ENCODE measurements at regions not wholly inside any gene's neighbourhood (a gene's known extent, or its start where the extent isn't known, plus 50 kb on each side); places are given as distances from the start of the nearest gene placed in this dataset.

DNA sequence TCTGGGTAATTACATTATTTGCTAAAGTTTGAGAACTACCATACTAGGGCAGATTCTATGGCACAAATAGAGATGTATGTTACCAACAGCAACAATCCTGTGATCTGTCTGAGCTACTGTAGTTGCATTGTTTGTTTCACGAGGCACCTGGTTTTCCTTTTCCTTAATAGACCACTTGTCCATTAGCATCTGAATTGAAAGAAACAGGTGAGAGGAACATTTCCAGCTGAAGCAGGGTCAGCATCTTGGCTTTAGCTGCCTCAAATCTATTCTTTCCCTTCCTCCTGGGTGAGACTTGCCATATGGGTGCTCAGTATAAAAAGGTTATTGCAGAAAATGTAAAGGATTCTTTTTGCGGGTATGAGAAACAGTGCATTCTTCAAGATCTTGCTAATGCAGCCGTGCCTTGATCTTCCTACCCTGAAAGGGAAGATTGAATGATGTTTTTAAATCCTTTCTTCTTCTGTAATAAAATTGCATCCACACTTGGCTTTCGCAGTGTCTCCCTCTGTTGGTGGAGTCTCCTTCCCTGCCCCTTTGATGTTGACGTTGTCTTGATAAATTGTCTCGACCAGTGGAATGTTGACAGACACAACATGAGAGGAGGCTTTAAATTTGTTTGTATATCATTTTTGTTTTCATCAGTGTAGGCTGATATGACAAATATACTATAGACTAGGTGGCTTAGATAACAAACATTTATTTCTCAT lies 118.0 kb upstream of the BRINP1 start:
- POLR2A ChIA-PET = no interaction called here

GRCh38 chr9:119483153-119483552 lies 113.9 kb upstream of the BRINP1 start:
- H3K27ac ChIP-seq (ENCODE audit: low read depth, low read length) = no peak overlapping the region
- intact Hi-C loops (cut with micrococcal nuclease) = no loop called here
- H3K9me3 ChIP-seq (ENCODE audit: control insufficient read depth in 1 of 2, insufficient read depth in 1 of 2, low read depth in 1 of 2, low read length in 2 of 2) = peaks cover 0 to 2% of the 10 kb centered on the region in 2 experiments; a peak in 2 of 4 replicates
- H3K9ac ChIP-seq (ENCODE audit: low read length) = no peak overlapping the region
- no peaks in the 10 kb centered on the region for H3K4me1 ChIP-seq (ENCODE audit: control insufficient read depth in 1 of 2, insufficient read depth in 2 of 2, low read length in 2 of 2)
- ATAC-seq (no peak), DNase-seq (ENCODE audit: low read depth, low spot score) (no peak)
- ChIA-PET CTCF (no interaction called here), POLR2A (no interaction called here), RAD21 (ENCODE audit: low non-redundant PET in 1 of 2, low total read pairs in 2 of 2, uncharacterized antibody in 2 of 2, unreplicated experiment in 2 of 2) (no interaction called here)
- BruUV-seq (replicated peaks) = no TSS peak
- no peaks in the 10 kb centered on the region for H3K79me2 ChIP-seq (ENCODE audit: insufficient read depth, low read length)
- H3K4me3 ChIP-seq (replicated peaks in 1 of 2; ENCODE audit: low read depth in 1 of 2, low read length in 2 of 2) = no peak overlapping the region
- H3K27me3 ChIP-seq (ENCODE audit: insufficient read depth, low read length) = no peaks in the 10 kb centered on the region
- H4K20me1 ChIP-seq (ENCODE audit: insufficient read depth) = no peaks in the 10 kb centered on the region
- H2AFZ ChIP-seq (ENCODE audit: low read depth, low read length, poor library complexity, severe bottlenecking) = no peak overlapping the region
- H3K4me2 ChIP-seq (ENCODE audit: low read length) = no peak overlapping the region
- H3K9me2 ChIP-seq (ENCODE audit: insufficient read depth) = no peaks in the 10 kb centered on the region
- no peaks in the 10 kb centered on the region for H3K36me3 ChIP-seq (ENCODE audit: control insufficient read depth in 1 of 2, insufficient read depth in 2 of 2, low read length in 2 of 2)
- TF ChIP-seq CBX3 (IDR thresholded peaks at IDR 0.05; ENCODE audit: low read depth) (no peak), TCF7L2 (IDR thresholded peaks at IDR 0.05; ENCODE audit: borderline replicate concordance, extremely low read depth, insufficient read depth, insufficient read length) (no peak)

More for the DNA sequence above, 118.0 kb upstream of the BRINP1 start:
- no peak overlapping the region for H3K4me3 ChIP-seq (replicated peaks in 1 of 2; ENCODE audit: low read depth in 1 of 2, low read length in 2 of 2)
- no TSS peak for BruUV-seq (replicated peaks)
- CTCF ChIA-PET = no interaction called here
- no peaks in the 10 kb centered on the region for H4K20me1 ChIP-seq (ENCODE audit: insufficient read depth)
- no peak overlapping the region for H3K27ac ChIP-seq (ENCODE audit: low read depth, low read length)
- H3K36me3 ChIP-seq (ENCODE audit: control insufficient read depth in 1 of 2, insufficient read depth in 2 of 2, low read length in 2 of 2) = no peaks in the 10 kb centered on the region
- DNase-seq (ENCODE audit: low read depth, low spot score) = no peak
- no peak overlapping the region for H2AFZ ChIP-seq (ENCODE audit: low read depth, low read length, poor library complexity, severe bottlenecking)
- intact Hi-C loops (cut with micrococcal nuclease) = no loop called here
- RAD21 ChIA-PET (ENCODE audit: low non-redundant PET in 1 of 2, low total read pairs in 2 of 2, uncharacterized antibody in 2 of 2, unreplicated experiment in 2 of 2) = no interaction called here
- TF ChIP-seq CTCF (IDR thresholded peaks at IDR 0.05 in 2 of 3, conservative IDR thresholded peaks at IDR 0.05 in 1 of 3; ENCODE audit: borderline replicate concordance in 1 of 3, insufficient read depth in 1 of 3, low read depth in 2 of 3, low read length in 2 of 3) (0 out of 6 replicates have a peak, but pooled peaks of 1 of the 3 experiments have one; percentile 6), YY1 (IDR thresholded peaks at IDR 0.05; ENCODE audit: extremely low read depth, insufficient replicate concordance, low read depth, low read length) (no peak)
- H3K79me2 ChIP-seq (ENCODE audit: insufficient read depth, low read length) = no peaks in the 10 kb centered on the region
- ATAC-seq = no peak
- no peaks in the 10 kb centered on the region for H3K27me3 ChIP-seq (ENCODE audit: insufficient read depth, low read length)
- H3K9ac ChIP-seq (ENCODE audit: low read length) = no peak overlapping the region
- no peaks in the 10 kb centered on the region for H3K4me1 ChIP-seq (ENCODE audit: control insufficient read depth in 1 of 2, insufficient read depth in 2 of 2, low read length in 2 of 2)
- no peaks in the 10 kb centered on the region for H3K9me2 ChIP-seq (ENCODE audit: insufficient read depth)
- no peak overlapping the region for H3K4me2 ChIP-seq (ENCODE audit: low read length)
- peaks cover 0 to 8% of the 10 kb centered on the region in 2 experiments; a peak in 2 of 4 replicates for H3K9me3 ChIP-seq (ENCODE audit: control insufficient read depth in 1 of 2, insufficient read depth in 1 of 2, low read depth in 1 of 2, low read length in 2 of 2)

All from HCT116 (cell line).